Ovary (tissue), 3 donors: ENCODE measurements at regions not wholly inside any gene's neighbourhood (a gene's known extent, or its start where the extent isn't known, plus 50 kb on each side); places are given as distances from the start of the nearest gene placed in this dataset.

Source experiments
- CTCF ChIP-seq, 3 donors: fragments of 450-650 bp in 2 of 3; fragments of 200-600 bp in 1 of 3; IDR thresholded peaks; one replicate each; pipeline versions ENCODE4 v1.5.1 to v1.8.0; 2016 to 2022; ENCODE audit warnings: antibody characterized with exemption in 3 of 3, mild to moderate bottlenecking in 1 of 3
- EP300 ChIP-seq: sonication (generic); formaldehyde crosslinking; IDR thresholded peaks from one replicate; pipeline ENCODE4 v1.6.1; 2017; ENCODE audit warnings: antibody characterized with exemption
- POLR2A ChIP-seq: fragments of 450-650 bp; IDR thresholded peaks from one replicate; pipeline ENCODE4 v1.6.1; 2017; ENCODE audit warnings: antibody characterized with exemption, mild to moderate bottlenecking, moderate library complexity
- donor health status: DM: no; HTN: no; CAD: no.

GRCh38 chr5:122722341-122722740, 52.5 kb upstream of the SNX2 start:
- TF ChIP-seq POLR2A, result no peak
- TF ChIP-seq CTCF (IDR thresholded peaks at IDR 0.05), result no peak
- no peak for TF ChIP-seq EP300
